ENCODE measurements at regions not wholly inside any gene's neighbourhood (a gene's known extent, or its start where the extent isn't known, plus 50 kb on each side); places are given as distances from the start of the nearest gene placed in this dataset.

- no peak for TF ChIP-seq CTCF (conservative IDR thresholded peaks at IDR 0.05 in 1 of 2, IDR thresholded peaks at IDR 0.05 in 1 of 2; ENCODE audit: low read depth in 1 of 2, low read length in 2 of 2)
- TF ChIP-seq EZH2 (IDR thresholded peaks at IDR 0.05; ENCODE audit: low read length, missing control alignments): no peak
Observed at GRCh38 chr11:95354304-95354703, 123.3 kb upstream of the SESN3 start.
